Fibroblast of peridontal ligament (primary cell): ENCODE measurements at regions not wholly inside any gene's neighbourhood (a gene's known extent, or its start where the extent isn't known, plus 50 kb on each side); places are given as distances from the start of the nearest gene placed in this dataset.
"Not testable (repeated sequence)": the region's sequence is repeated elsewhere in the genome, so short reads cannot be mapped to it uniquely, and the experiment has no call there.

Experiments
- DNase-seq: peaks from one replicate; pipeline ENCODE4 v3.0.0-alpha.2; 2010; ENCODE audit errors: extremely low read depth

DNA sequence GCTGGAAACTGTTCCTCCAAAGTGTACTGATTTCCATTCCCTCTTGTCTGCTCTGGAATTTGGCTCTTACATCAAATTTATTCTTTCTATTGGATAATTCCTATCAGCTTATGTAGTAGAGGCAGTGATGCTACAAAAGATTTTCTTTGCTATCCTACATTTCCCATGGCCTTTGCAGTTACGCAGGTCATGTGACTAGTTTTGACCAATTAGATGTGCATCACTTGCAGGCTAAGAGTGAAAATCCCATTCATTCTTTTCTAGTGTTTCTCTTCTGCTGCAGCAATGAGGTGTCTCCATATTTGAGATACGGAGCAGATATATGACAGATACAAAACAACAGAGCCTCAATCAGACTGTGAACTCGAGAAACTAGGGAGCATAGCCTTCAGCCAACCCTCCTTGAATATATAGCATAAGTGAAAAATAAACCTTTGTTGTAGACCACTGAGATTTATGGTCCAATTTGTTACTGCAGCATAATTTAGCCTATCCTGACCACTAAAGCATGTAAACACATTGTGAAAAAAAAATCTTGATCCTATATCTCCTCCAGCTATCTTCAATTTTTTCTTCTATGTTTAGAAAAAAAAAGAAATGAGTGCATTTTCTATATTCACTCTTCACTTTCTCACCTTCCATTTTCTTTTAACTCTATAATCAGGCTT lies 102.0 kb downstream of the HNMT start:
- no peak for DNase-seq

DNA sequence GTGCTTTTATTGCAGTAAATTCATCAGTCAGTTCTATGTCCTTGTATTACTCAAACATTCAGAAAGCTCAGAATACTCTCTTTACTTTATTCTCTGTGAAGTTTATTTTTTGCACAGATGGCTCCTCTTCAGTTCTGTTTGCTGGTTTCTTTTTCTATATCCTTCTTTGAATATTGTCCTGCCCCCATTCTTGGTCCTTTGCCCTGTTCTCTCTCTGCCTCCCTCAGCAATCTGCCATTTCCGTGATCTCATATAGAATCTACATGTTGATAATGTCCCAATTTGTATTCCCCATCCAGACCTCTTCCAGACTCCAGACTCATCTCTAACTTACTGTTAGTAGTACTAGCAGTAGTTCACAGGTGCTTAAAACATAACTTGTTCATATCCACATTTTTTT lies 102.6 kb downstream of the HNMT start:
- DNase-seq: no peak

DNA sequence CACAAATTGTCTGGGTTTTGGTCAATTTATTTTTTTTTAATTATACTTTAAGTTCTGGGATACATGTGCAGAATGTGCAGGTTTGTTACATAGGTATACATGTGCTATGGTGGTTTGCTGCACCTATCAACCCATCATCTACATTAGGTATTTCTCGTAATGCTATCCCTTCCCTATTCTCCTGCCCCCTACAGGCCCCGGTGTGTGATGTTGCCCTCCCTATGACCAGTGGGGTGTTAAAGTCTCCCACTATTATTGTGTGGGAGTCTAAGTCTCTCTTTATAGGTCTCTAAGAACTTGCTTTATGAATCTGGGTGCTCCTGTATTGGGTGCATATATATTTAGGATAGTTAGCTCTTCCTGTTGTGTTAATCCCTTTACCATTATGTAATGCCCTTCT lies 104.4 kb downstream of the HNMT start:
- not testable (repeated sequence) for DNase-seq

DNA sequence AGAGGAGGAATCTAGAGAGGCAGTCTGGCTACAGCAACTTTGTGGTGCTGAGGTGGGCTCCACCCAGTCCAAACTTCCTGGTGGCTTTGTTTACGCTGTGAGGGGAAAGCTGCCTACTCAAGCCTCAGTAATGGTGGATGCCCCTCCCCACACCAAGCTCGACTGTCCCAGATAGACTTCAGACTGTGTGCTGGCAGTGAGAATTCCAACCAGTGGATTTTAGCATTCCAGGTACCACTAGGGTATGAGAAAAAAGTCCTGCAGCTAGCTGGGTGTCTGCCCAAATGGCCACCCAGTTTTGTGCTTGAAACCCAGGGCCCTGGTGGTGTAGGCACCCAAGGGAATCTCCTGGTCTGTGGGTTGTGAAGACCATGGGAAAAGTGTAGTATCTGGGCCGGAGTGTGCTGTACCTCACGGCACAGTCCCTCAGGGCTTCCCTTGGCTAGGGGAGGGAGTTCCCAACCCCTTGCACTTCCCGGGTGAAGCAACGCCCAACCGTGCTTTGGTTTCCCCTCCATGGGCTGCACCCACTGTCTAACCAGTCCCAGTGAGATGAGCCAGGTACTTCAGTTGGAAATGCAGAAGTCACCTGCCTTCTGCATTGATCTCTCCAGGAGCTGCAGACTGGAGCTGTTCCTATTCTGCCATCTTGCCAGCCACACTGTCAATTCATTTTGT lies 106.9 kb downstream of the HNMT start:
- DNase-seq: not testable (repeated sequence)

DNA sequence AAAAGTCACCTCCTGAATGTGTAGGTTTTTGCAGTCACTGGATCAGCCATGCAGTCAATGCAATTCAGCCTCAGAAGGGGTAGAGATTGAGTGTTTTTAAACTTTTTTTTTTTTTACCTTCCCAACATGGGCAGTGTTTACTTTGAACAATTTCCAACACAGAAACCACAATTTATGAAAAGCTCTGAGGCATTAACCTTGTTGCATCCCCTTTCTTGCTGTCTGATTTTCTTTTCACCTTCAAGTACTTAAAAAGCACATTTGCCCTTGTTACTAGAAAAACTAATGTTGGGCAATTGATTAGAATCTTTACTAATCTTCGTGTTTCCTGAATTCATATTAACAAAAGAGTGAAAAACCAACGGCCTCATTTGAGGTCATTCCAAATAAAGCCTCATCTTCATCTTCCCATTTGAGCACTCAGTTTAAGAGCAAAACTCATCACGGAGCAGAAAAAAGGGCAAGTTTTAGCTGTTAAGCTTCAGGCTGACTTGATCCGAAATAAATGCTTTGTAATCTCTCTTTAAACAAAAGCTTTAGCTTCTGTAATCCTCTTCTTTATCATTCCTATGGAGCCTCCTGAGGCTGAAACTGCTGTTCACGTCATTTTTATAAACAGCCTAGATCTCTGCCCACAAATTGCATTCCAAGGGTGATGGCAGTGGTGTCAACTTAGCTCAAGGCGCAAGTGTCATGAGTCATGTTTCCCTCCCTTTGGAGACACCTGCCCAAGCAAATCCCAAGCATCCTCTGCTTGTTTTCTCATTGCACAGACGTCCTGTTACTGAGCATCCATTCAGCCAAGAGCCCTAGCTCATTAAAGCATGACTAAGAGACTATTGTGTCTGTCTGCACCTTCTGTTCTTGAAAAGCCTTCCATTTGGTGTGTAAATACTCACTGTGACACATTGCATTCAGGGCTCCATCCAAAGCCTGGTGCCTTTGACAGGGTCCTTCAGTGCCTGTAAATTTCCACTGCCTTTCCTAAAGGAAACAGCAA lies 107.7 kb downstream of the HNMT start:
- DNase-seq: peak; percentile 10

DNA sequence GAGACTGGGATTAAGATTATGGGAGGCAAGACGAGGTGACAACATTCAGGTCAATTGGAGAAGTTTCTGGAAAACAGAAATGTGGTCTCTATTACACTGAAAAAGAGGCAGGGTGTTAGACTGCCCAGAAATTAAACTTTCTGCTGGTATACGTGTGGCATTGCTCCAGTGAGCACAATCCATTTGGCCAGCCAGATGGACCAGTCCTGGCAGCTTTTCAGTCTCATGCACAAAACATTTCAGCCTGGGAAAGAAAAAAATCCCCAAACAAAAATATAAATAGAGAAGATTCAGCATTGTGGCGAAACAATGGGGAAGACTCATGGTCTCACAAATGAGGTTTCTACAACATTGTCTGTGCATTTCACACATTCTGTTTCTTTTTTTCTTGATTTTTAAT lies 113.9 kb downstream of the HNMT start:
- DNase-seq: no peak

DNA sequence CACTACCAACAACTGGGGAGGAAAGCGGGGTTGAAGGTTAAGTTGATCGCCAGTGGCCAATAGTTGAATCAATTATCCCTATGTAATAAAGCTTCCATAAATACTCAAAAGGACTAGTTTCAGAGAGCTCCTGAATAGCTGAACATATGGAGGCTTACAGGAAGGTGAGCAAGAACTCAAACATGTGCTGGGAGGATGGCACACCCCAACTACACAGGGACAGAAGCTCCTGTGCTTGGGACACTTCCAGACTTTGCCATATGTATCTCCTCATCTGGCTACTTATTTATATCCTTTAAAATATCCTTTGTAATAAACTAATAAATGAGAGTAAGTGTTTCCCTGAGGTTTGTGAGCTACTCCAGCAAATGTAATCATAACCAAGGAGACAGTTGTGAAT lies 115.7 kb downstream of the HNMT start:
- DNase-seq: no peak

DNA sequence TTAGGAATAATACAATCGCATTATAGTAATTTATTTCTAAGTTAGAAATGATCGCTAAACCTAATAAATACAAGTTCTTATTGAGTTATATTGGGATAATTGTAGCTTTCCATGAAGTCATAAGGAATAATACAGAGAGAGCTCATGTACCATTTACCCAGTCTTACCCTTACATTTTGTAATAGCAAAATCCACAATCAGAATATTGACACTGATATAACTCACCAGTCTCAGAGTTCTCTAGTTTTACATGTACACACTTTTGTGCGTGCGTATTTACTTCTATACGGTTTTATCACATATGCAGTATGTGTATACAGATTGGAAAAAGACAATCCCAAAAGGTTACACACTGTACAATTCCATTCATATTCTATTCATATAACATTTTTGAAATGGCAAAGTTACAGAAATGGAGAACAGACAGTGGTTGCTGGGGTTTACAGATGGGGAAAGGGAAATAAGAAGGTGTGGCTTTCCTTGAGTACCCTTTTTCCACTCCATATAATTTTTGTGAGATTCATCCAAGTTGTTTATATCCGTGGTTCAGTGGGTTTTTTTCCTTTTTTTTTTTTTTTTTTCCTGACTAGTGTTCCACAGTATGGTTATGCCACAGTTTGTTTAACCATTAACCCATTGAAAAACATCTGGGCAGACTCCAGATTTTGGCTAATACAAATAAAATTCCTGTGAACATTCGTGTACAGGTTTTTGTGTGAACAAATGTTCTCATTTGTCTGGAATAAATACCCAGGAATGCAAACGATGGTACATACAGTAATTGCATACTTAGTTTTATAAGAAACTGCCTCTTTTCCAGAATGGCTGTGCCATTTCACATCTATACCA lies 117.2 kb downstream of the HNMT start:
- DNase-seq: no peak

DNA sequence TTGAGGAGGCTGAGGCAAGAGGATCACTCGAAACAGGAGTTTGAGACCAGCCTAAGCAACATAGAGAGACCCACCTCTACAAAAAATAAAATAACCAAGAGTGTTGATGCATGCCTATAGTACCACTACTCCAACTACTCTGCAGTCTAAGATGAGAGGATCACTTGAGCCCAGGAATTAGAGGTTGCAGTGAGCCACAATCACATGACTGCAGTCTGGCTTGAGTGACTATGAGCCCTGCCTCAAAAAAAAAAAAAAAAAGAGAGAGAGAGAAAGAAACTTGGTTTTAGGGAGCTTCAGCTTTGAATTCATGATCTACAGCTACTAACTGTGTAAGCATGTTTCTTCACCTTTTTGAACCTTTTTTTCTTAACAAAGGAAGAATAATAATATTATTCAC lies 119.9 kb downstream of the HNMT start:
- DNase-seq: no peak

DNA sequence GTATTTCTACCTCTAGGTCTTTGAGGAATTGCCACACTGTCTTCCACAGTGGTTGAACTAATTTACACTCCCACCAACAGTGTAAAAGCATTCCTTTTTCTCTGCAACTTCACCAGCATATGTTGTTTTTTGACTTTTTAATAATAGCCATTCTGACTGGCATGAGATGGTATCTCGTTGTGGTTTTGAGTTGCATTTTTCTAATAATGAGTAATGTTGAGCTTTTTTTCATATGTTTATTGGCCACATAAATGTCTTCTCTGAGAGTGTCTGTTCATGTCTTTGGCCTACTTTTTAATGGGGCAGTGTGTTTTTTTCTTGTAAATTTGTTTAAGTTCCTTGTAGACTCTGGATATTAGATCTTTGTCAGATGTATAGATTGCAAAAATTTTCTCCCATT lies 121.2 kb downstream of the HNMT start:
- not testable (repeated sequence) for DNase-seq

DNA sequence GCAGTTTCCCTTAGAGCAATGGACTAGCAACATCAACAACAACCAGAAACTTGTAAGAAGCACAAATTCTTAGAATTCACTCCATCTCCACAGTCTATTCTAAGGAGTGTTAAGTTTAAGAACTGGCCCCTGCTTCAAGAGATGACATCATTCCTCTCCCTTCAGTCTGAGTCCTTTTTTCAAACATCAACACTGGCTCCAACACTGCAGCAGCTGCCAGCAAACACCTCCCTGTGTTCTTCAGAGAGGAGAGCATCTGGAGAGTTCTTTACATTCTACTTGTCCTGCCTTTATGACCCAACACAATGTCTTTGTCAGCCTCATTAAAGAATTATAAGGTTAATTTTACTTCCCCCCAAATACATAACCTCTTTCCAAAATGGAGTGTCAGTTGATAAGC lies 122.3 kb downstream of the HNMT start:
- DNase-seq: peak; percentile 8

DNA sequence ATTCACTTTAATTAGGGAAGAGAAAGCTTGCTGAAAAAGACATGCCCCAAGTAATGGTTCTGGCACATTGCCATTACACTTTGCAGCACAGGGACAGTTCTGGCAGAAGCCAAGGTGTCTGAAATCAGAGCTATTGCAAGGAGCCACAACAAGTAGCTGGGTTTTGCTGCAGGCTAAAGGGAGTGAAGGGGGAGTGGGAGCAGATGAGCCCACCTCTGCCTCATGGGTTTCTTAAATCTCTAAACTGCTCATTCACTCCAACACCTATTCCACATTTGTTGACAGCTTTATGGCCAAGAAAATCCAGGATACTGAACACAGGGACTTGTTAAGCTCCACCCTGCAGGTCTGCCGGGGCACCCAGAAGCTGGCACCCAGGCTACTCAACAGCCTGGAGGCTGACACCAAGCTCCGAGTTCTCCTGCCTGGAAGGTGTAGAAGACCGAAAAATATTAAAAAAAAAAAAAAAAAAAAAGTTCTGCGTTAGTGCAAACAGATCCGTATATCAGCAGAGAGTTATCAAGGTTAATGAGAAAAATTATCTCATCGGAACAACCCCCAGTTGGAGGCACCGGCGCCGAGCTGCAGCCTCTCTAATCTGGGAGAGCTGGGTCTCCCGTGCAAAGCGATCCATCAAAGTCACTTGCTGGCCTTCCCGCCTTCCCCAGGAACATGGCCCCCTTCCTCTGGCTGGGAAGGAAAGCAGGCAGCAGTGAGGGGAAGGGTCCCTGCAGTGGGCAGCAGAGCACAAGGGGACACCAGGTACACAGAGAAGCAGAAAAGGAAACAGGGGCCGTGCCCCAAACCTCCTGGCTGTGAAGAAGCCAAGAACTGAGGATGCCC lies 123.7 kb downstream of the HNMT start:
- DNase-seq: no peak

DNA sequence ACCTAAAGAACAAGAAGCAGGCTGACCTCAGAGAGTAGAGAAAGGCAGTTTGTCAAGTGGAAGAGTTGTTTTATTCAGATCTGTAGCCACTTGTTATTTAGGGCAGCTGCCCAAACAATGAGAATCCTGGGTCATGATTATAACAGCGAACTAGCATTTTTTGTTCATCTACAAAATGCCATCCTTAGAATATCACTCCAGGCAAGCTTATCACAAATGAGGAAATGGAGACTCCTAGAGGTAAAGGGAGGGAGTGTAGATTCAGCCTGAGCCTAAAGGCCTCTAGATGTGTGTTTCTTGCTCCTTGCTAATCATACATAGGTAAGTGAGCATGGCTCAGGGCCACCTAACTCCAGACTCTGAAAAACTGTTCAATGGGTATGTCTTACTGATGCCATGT lies 126.1 kb downstream of the HNMT start:
- peak; percentile 68 for DNase-seq

DNA sequence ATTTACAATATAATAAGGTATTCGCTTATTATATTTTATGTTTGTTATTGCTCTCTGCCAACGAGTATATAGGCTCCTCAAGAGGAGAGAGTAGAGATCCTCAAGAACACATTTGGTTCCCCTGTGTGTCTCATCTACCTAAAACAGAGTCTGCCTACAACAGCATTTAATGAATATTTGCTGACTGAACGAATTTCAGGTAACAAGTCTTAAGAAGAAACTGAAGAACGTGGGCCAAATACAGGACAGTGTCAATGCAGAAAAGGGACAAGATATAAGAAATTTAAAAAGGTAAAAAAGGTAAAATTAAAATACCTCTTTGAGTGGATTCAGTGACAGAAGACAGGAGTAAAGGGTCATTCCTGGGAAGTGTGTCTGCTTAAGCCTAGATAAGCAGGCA lies 129.2 kb downstream of the HNMT start:
- DNase-seq: no peak

DNA sequence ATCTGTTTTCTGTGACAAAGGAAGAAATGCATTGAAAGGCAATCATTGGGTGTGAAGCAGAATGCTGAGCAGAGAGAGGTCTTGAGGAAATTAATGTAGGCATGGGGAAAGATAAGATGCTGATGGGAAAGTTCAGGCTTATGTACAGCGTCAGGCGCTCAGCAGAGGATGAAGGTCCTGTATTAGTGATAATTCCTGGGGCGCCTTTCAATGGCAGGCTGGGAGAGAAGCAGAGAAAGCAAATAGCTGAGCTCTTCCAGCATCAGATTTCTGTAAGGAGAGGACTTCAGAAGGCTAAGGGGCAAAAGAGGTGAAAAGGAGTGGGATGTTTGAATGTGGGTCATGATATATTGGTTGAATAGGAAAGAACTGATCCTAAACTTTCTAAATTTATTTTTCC lies 129.8 kb downstream of the HNMT start:
- no peak for DNase-seq

DNA sequence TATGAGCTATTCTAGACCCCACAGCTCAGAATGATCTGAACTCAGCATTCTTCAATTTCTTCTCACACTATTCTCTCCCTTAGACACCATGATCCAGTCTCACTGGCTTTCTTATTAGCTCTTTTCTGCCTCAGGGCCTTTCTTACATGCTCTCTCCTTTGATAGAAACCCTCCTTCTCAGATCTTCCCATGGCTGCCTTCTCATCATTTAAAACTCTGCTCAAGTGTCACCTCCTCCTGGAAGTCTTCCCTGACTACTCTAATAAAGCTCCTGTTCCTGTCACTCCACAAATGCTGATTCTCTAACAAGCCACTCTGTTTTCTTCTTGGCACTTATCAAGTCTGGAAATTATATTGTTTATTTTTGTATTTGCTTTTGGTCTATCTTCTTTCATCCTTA lies 131.1 kb downstream of the HNMT start:
- no peak for DNase-seq

DNA sequence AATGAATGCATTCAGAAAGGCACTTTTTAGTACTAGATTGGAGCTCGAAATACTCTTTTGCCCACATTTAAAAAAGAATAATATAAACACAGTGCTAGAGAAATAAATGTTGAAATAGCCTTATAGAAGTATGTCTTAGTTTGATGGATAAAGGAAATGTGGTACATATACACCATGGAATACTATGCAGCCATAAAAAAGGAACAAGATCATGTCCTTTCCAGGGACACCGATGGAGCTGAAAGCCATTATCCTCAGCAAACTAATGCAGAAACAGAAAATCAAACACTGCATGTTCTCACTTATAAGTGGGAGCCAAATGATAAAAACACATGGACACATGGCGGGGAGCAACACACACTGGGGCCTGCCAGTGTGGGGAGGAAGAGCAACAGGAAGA lies 135.0 kb downstream of the HNMT start:
- not testable (repeated sequence) for DNase-seq

DNA sequence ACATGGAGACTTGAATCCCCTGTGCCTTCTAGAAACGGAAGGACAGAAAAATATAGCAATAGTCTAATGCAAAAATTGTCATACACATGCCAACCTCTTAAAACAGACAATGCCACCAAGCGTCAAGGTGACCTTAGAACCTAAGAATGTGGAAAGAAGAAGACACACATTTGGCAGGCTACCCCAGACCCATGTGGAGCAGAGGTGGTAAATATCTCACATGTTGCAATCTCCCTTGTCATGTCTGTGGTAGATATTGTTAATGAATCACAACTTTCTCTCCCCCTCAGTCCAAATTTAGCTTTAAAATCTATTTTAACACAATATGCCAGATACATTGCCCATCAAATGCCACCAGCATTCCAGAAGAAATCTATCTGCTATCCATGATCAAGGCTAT lies 137.4 kb downstream of the HNMT start:
- no peak for DNase-seq

DNA sequence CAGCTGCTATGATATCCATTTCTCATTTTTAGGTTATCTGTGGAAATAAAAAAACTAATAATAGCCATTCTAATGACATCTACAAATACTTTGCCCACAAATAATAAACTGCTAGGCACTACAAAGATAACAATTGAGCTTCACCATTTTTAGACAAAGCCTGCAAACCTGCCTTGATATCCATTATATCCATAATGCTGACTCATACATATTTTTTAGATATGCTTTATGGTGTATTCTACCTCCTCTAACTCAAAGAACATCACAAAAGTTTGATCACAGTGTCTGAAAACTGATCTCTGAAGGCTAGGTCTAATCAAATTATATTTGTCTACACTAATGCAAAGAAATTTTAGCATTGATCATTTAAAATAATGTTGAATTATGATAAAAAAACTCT lies 138.4 kb downstream of the HNMT start:
- no peak for DNase-seq

DNA sequence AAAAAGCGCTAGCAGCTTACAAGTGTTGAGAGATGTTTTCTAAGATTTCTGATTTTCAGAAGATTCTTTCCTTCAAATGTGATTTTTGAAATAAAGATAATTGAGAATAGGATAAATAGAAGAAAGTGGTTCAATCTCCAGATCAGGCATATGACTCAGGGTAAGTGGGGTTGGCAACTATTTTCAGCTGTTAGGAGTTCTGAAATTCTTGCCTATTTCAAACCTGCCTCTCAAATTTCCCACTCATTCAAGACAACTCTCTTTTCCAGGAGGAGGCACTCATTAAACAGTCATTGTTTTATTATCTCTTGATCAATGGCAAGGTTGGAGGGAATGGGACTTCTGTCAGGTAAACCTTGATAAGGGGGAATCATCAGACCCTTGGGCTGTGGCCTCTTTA lies 138.9 kb downstream of the HNMT start:
- no peak for DNase-seq

DNA sequence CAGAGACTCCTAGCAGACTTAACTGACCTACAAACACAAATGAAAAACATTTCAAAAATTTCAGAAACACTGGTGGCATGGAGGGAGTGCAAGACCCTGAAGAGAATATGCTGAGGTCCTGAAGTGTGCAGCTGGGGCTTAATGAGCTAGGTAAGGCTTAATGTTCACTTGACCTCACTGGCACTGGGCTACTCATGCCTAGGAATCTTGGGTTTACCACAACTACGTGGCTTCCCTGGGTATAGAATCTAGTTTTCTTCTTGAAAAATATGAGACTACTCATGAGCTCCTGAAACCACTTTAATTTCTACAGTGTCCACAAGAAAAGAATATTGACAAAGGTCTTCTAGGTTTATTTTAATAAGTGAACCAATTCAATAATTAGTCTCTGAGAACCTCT lies 139.8 kb downstream of the HNMT start:
- DNase-seq: no peak
